Neural progenitor cell (in vitro differentiated cells): ENCODE measurements at regions not wholly inside any gene's neighbourhood (a gene's known extent, or its start where the extent isn't known, plus 50 kb on each side); places are given as distances from the start of the nearest gene placed in this dataset.

ENCODE experiments used
- CTCF ChIP-seq: fragments of 200-600 bp; sonication (generic); IDR thresholded peaks from 2 replicates; pipeline ENCODE4 v1.5.1; 2017; ENCODE audit warnings: antibody characterized with exemption, mild to moderate bottlenecking
- EZH2phosphoT487 ChIP-seq: fragments of 200-600 bp; sonication (generic); IDR thresholded peaks from 2 replicates; pipeline ENCODE4 v1.6.1; 2017; ENCODE audit warnings: antibody characterized with exemption

DNA sequence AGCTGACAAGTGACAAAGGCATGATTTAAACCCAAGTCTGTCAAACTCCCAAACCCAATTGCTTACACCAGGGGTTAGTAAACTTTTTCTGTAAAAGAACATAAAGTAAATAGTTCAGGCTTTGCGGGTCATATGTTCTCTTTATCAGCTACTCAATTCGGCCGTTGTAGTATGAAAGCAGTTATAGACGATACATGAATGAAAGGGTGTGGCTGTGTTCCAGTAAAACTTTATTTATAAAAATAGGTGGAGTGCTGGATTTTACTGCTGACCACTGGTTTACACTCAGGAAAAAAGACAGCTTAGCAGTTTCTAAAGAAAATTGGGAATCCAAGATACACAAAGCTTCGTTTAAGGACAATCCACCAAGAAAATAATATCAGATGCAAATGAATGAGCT, 124.3 kb upstream of the BCL9 start:
- TF ChIP-seq CTCF (no peak), EZH2phosphoT487 (no peak)
